Glutamatergic neuron (in vitro differentiated cells): ENCODE measurements at regions not wholly inside any gene's neighbourhood (a gene's known extent, or its start where the extent isn't known, plus 50 kb on each side); places are given as distances from the start of the nearest gene placed in this dataset.

Experiments
- DNase-seq: peaks from one replicate; pipeline ENCODE4 v3.0.0; 2022
- H3K27ac Mint-ChIP-seq: one replicate; pipeline ENCODE4 v1.8.0; 2020; ENCODE audit warnings: mild to moderate bottlenecking, mixed read lengths, inconsistent platforms; ENCODE audit not compliant: unreplicated experiment
- H3K27me3 Mint-ChIP-seq: one replicate; pipeline ENCODE4 v1.8.0; 2020; ENCODE audit warnings: mild to moderate bottlenecking, moderate library complexity, mixed read lengths, inconsistent platforms; ENCODE audit not compliant: unreplicated experiment
- H3K36me3 Mint-ChIP-seq: one replicate; pipeline ENCODE4 v1.8.0; 2020; ENCODE audit warnings: mild to moderate bottlenecking, mixed read lengths, inconsistent platforms; ENCODE audit not compliant: unreplicated experiment
- H3K4me1 Mint-ChIP-seq: one replicate; pipeline ENCODE4 v1.8.0; 2020; ENCODE audit warnings: mild to moderate bottlenecking, low read depth, mixed read lengths, inconsistent platforms; ENCODE audit not compliant: unreplicated experiment
- H3K4me3 Mint-ChIP-seq: one replicate; pipeline ENCODE4 v1.8.0; 2020; ENCODE audit warnings: mild to moderate bottlenecking, mixed read lengths, inconsistent platforms; ENCODE audit not compliant: unreplicated experiment
- H3K9me3 Mint-ChIP-seq: one replicate; pipeline ENCODE4 v1.8.0; 2020; ENCODE audit warnings: mild to moderate bottlenecking, moderate library complexity, mixed read lengths, inconsistent platforms; ENCODE audit not compliant: unreplicated experiment
- TF ChIP-seq, protein P1 (sequence below): fragments of 200-600 bp; sonication (generic); IDR thresholded peaks from one replicate; pipeline ENCODE4 v1.5.0; 2021; ENCODE audit not compliant: partially characterized antibody, unreplicated experiment

- DNase-seq, result no peak
- Mint-ChIP-seq H3K27ac (no peak overlapping the region), H3K4me3 (no peak overlapping the region), H3K9me3 (no peaks in the 10 kb centered on the region), H3K36me3 (no peaks in the 10 kb centered on the region), H3K4me1 (no peaks in the 10 kb centered on the region), H3K27me3 (no peaks in the 10 kb centered on the region)
- TF ChIP-seq, protein P1, sequence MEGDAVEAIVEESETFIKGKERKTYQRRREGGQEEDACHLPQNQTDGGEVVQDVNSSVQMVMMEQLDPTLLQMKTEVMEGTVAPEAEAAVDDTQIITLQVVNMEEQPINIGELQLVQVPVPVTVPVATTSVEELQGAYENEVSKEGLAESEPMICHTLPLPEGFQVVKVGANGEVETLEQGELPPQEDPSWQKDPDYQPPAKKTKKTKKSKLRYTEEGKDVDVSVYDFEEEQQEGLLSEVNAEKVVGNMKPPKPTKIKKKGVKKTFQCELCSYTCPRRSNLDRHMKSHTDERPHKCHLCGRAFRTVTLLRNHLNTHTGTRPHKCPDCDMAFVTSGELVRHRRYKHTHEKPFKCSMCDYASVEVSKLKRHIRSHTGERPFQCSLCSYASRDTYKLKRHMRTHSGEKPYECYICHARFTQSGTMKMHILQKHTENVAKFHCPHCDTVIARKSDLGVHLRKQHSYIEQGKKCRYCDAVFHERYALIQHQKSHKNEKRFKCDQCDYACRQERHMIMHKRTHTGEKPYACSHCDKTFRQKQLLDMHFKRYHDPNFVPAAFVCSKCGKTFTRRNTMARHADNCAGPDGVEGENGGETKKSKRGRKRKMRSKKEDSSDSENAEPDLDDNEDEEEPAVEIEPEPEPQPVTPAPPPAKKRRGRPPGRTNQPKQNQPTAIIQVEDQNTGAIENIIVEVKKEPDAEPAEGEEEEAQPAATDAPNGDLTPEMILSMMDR, result no peak
Observed at GRCh38 chr18:2178036-2178435, 393.3 kb downstream of the METTL4 start.

GRCh38 chr18:2179498-2180183 is 391.7 kb downstream of the METTL4 start:
- Mint-ChIP-seq H3K36me3 (no peaks in the 10 kb centered on the region), H3K4me3 (no peak overlapping the region), H3K9me3 (no peaks in the 10 kb centered on the region), H3K27ac (no peak overlapping the region), H3K4me1 (no peaks in the 10 kb centered on the region), H3K27me3 (no peaks in the 10 kb centered on the region)
- TF ChIP-seq, protein P1, result no peak
- DNase-seq, result no peak

DNA sequence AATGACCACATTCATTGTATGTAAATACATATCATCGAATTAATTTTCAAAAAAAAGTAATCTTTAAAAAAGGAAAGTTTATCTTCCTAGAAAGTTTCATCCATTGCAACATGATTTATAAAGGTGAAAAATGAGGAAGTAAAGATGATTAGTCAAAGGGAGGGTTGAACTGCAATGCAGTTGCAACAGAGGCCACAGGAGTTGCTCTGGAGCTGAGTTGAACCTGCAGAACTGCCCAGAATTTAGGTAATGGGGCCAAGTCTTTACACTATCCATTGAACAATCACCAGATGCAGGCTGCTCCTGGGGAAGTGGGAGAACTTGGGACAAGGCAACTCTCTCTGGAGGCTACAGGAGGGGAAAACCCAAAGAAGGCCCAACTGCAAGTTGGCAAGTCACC is 390.7 kb downstream of the METTL4 start:
- TF ChIP-seq, protein P1, result no peak
- Mint-ChIP-seq H3K36me3 (no peaks in the 10 kb centered on the region), H3K9me3 (no peaks in the 10 kb centered on the region), H3K27ac (no peak overlapping the region), H3K4me1 (no peaks in the 10 kb centered on the region), H3K27me3 (no peaks in the 10 kb centered on the region), H3K4me3 (no peak overlapping the region)
- DNase-seq, result no peak

GRCh38 chr18:2183432-2183831 is 387.9 kb downstream of the METTL4 start:
- no peak overlapping the region for H3K27ac Mint-ChIP-seq

GRCh38 chr18:2186967-2187366 is 384.3 kb downstream of the METTL4 start:
- Mint-ChIP-seq H3K36me3 (no peaks in the 10 kb centered on the region), H3K9me3 (no peaks in the 10 kb centered on the region), H3K27ac (no peak overlapping the region), H3K4me3 (no peak overlapping the region), H3K4me1 (no peaks in the 10 kb centered on the region), H3K27me3 (no peaks in the 10 kb centered on the region)
- DNase-seq, result no peak
- TF ChIP-seq, protein P1, result no peak

More at GRCh38 chr18:2183432-2183831, 387.9 kb downstream of the METTL4 start:
- no peaks in the 10 kb centered on the region for H3K4me1 Mint-ChIP-seq
- H3K4me3 Mint-ChIP-seq, result no peak overlapping the region
- TF ChIP-seq, protein P1, result no peak
- H3K36me3 Mint-ChIP-seq, result no peaks in the 10 kb centered on the region
- H3K9me3 Mint-ChIP-seq, result no peaks in the 10 kb centered on the region
- H3K27me3 Mint-ChIP-seq, result no peaks in the 10 kb centered on the region
- DNase-seq, result no peak
